ENCODE measurements at regions not wholly inside any gene's neighbourhood (a gene's known extent, or its start where the extent isn't known, plus 50 kb on each side); places are given as distances from the start of the nearest gene placed in this dataset.
"Not testable (repeated sequence)": the region's sequence is repeated elsewhere in the genome, so short reads cannot be mapped to it uniquely, and the experiment has no call there.

- no peak for DNase-seq
These were observed 350.7 kb upstream of the SASH1 start for GRCh38 chr6:147991961-147992360.

- DNase-seq, result no peak
These were observed 343.6 kb upstream of the SASH1 start for GRCh38 chr6:147999001-147999540.

GRCh38 chr6:148001844-148002642 lies 340.6 kb upstream of the SASH1 start:
- DNase-seq, result no peak

- no peak for DNase-seq
These were observed 338.0 kb upstream of the SASH1 start for GRCh38 chr6:148004651-148005050.

- no peak for DNase-seq
These were observed 336.8 kb upstream of the SASH1 start for GRCh38 chr6:148005806-148006205.

- DNase-seq, result not testable (repeated sequence)
These were observed 332.1 kb upstream of the SASH1 start for GRCh38 chr6:148010516-148010915.

- no peak for DNase-seq
These were observed 326.6 kb upstream of the SASH1 start for GRCh38 chr6:148016013-148016412.

- no peak for DNase-seq
These were observed 321.5 kb upstream of the SASH1 start for GRCh38 chr6:148021165-148021564.

- no peak for DNase-seq
These were observed 320.9 kb upstream of the SASH1 start for GRCh38 chr6:148021699-148022098.

- not testable (repeated sequence) for DNase-seq
These were observed 320.4 kb upstream of the SASH1 start for GRCh38 chr6:148022279-148022678.

GRCh38 chr6:148027201-148027600 lies 315.4 kb upstream of the SASH1 start:
- no peak for DNase-seq

- no peak for DNase-seq
These were observed 306.7 kb upstream of the SASH1 start for GRCh38 chr6:148035806-148036390.

- no peak for DNase-seq
These were observed 305.1 kb upstream of the SASH1 start for GRCh38 chr6:148037496-148037895.

GRCh38 chr6:148041546-148041945 lies 301.1 kb upstream of the SASH1 start:
- DNase-seq, result no peak

GRCh38 chr6:148042536-148042935 lies 300.1 kb upstream of the SASH1 start:
- DNase-seq, result no peak

GRCh38 chr6:148044261-148044751 lies 298.3 kb upstream of the SASH1 start:
- no peak for DNase-seq

- no peak for DNase-seq
These were observed 297.7 kb upstream of the SASH1 start for GRCh38 chr6:148044921-148045320.

GRCh38 chr6:148053209-148053608 lies 289.4 kb upstream of the SASH1 start:
- DNase-seq, result no peak

GRCh38 chr6:148053796-148054195 lies 288.8 kb upstream of the SASH1 start:
- no peak for DNase-seq

- no peak for DNase-seq
These were observed 288.4 kb upstream of the SASH1 start for GRCh38 chr6:148054219-148054618.

- DNase-seq, result no peak
These were observed 287.2 kb upstream of the SASH1 start for GRCh38 chr6:148055419-148055818.

GRCh38 chr6:148059869-148060268 lies 282.8 kb upstream of the SASH1 start:
- DNase-seq, result no peak

- DNase-seq, result no peak
These were observed 278.1 kb upstream of the SASH1 start for GRCh38 chr6:148064406-148065134.
